ENCODE measurements at regions not wholly inside any gene's neighbourhood (a gene's known extent, or its start where the extent isn't known, plus 50 kb on each side); places are given as distances from the start of the nearest gene placed in this dataset.

DNA sequence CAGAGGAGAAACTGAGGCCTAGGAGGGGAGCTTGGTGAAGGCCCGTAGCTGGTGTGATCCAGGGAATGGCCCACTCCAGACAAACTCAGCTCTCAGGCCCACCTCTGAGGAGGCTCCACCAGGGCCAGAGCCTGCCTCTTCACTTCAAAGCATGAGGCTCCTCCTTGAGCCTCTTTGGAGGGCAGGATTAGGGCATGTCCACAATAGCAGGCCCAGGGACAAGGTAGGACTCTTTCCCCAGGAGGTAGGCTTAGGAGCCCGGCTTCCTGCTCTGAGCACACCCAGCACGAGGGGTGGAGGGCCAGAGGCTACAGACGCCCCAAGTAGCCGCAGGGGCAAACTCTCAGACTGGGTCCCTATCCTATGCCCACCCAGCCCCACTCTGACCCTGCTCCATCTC lies 164.6 kb upstream of the ZMIZ1 start:
- H3K27ac ChIP-seq: no peak overlapping the region
- no peaks in the 10 kb centered on the region for H3K9me3 ChIP-seq (ENCODE audit: low read depth, low read length)
- DNase-seq (ENCODE audit: low read depth, low spot score): no peak
- TF ChIP-seq FOXP2 (optimal IDR thresholded peaks at IDR 0.05; ENCODE audit: control extremely low read depth, extremely low read length, insufficient read depth) (no peak), EZH2 (IDR thresholded peaks at IDR 0.05) (no peak), POLR2AphosphoS5 (IDR thresholded peaks at IDR 0.05; ENCODE audit: borderline replicate concordance, low read depth, low read length) (no peak)
- H3K4me3 ChIP-seq: no peak overlapping the region
- H3K9ac ChIP-seq (ENCODE audit: insufficient read length): no peak overlapping the region
- H3K36me3 ChIP-seq (ENCODE audit: insufficient read depth, low read length): no peaks in the 10 kb centered on the region

- Histone ChIP-seq H3K4me3 (no peak overlapping the region), H3K36me3 (ENCODE audit: insufficient read depth, low read length) (no peaks in the 10 kb centered on the region), H3K9me3 (ENCODE audit: low read depth, low read length) (no peaks in the 10 kb centered on the region), H3K27ac (no peak overlapping the region), H3K9ac (ENCODE audit: insufficient read length) (no peak overlapping the region)
- TF ChIP-seq FOXP2 (optimal IDR thresholded peaks at IDR 0.05; ENCODE audit: control extremely low read depth, extremely low read length, insufficient read depth) (no peak), POLR2AphosphoS5 (IDR thresholded peaks at IDR 0.05; ENCODE audit: borderline replicate concordance, low read depth, low read length) (no peak), EZH2 (IDR thresholded peaks at IDR 0.05) (no peak)
- DNase-seq (ENCODE audit: low read depth, low spot score): no peak
These were observed 163.5 kb upstream of the ZMIZ1 start for GRCh38 chr10:78905015-78905956.

DNA sequence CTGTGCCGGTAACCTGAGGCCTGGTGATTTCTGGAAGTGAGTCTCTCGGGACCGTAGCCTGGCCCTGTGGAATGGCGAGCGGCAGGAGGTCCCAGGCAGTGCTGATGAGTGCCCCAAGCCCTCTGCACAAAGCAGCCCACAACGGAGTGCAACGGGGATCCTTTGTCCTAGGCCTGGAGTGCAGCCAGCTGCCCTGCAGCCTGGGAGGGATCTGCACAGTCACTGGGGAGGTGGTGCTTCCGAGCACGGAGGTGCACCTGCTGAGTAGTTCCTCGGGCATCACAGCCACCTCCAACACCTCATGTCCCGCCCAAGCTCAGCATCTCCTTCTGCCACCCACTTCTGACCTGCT lies 162.8 kb upstream of the ZMIZ1 start:
- DNase-seq (ENCODE audit: low read depth, low spot score): no peak
- H3K9ac ChIP-seq (ENCODE audit: insufficient read length): no peak overlapping the region
- TF ChIP-seq EZH2 (IDR thresholded peaks at IDR 0.05): no peak
- H3K4me3 ChIP-seq: no peak overlapping the region
- no peaks in the 10 kb centered on the region for H3K9me3 ChIP-seq (ENCODE audit: low read depth, low read length)
- H3K27ac ChIP-seq: no peak overlapping the region
- no peaks in the 10 kb centered on the region for H3K36me3 ChIP-seq (ENCODE audit: insufficient read depth, low read length)

GRCh38 chr10:78906734-78907390 lies 161.9 kb upstream of the ZMIZ1 start:
- Histone ChIP-seq H3K9me3 (ENCODE audit: low read depth, low read length) (no peaks in the 10 kb centered on the region), H3K36me3 (ENCODE audit: insufficient read depth, low read length) (no peaks in the 10 kb centered on the region), H3K4me3 (no peak overlapping the region), H3K27ac (no peak overlapping the region), H3K9ac (ENCODE audit: insufficient read length) (no peak overlapping the region)
- no peak for DNase-seq (ENCODE audit: low read depth, low spot score)
- TF ChIP-seq FOXP2 (optimal IDR thresholded peaks at IDR 0.05; ENCODE audit: control extremely low read depth, extremely low read length, insufficient read depth): no peak
- TF ChIP-seq POLR2AphosphoS5 (IDR thresholded peaks at IDR 0.05; ENCODE audit: borderline replicate concordance, low read depth, low read length): no peak
- no peak for TF ChIP-seq EZH2 (IDR thresholded peaks at IDR 0.05)

DNA sequence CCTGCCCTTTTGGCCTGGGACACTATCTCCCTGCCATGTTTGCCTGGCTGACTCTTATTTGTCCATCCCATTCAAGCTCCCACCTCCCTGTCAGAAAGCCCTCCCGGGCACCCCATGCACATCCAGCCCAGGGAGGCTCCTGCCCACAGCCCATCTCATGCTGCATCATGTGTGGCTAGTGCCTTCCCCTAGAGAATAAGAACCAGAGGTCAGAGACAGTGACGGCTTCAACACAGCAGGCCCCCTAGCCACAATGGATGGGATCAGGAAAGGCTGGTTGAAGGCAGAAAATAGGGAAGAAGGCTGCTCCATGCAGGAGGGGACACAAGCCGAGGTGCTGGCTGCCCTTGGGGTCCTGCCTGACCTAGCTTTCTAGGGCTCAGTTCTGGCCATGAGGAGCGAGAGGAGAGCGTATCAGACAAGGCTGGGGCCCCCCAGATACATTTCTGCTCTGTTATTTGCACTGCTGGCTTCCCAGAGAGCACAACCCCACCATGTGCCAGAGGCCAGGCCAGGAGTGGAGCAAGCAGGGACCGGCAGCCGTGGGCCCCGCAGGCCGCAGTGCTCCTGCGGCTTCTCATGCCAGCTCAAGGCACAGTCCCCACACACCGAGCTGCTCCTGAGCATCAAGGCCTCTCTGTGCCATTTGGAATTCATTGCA lies 161.1 kb upstream of the ZMIZ1 start:
- DNase-seq (ENCODE audit: low read depth, low spot score): no peak
- Histone ChIP-seq H3K27ac (no peak overlapping the region), H3K9me3 (ENCODE audit: low read depth, low read length) (no peaks in the 10 kb centered on the region), H3K9ac (ENCODE audit: insufficient read length) (no peak overlapping the region), H3K4me3 (no peak overlapping the region), H3K36me3 (ENCODE audit: insufficient read depth, low read length) (no peaks in the 10 kb centered on the region)
- TF ChIP-seq EZH2 (IDR thresholded peaks at IDR 0.05): no peak
- no peak for TF ChIP-seq POLR2AphosphoS5 (IDR thresholded peaks at IDR 0.05; ENCODE audit: borderline replicate concordance, low read depth, low read length)
- no peak for TF ChIP-seq FOXP2 (optimal IDR thresholded peaks at IDR 0.05; ENCODE audit: control extremely low read depth, extremely low read length, insufficient read depth)

DNA sequence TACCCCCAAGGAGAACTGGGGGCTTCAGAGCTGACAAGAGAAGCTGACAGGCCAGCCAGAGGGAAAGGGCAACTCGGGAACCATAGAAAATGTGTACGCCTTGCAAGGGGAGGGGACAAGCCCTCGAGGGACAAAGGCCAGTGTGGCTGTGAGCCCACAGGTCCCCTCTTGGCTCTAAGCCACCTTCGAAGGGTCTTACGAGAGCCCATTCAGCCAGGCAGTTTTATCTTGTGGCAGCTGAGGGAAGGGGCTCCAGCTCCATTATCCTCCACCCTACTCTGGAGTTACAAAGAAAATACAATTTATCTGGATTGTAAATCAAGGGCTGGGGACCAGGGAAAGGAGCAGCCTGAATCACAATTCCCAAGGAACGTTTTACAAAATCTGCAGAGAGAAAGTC lies 159.5 kb upstream of the ZMIZ1 start:
- H3K27ac ChIP-seq: no peak overlapping the region
- no peaks in the 10 kb centered on the region for H3K9me3 ChIP-seq (ENCODE audit: low read depth, low read length)
- TF ChIP-seq POLR2AphosphoS5 (IDR thresholded peaks at IDR 0.05; ENCODE audit: borderline replicate concordance, low read depth, low read length): no peak
- no peak for TF ChIP-seq FOXP2 (optimal IDR thresholded peaks at IDR 0.05; ENCODE audit: control extremely low read depth, extremely low read length, insufficient read depth)
- no peak for TF ChIP-seq EZH2 (IDR thresholded peaks at IDR 0.05)
- H3K9ac ChIP-seq (ENCODE audit: insufficient read length): no peak overlapping the region
- DNase-seq (ENCODE audit: low read depth, low spot score): no peak
- no peak overlapping the region for H3K4me3 ChIP-seq
- no peaks in the 10 kb centered on the region for H3K36me3 ChIP-seq (ENCODE audit: insufficient read depth, low read length)

DNA sequence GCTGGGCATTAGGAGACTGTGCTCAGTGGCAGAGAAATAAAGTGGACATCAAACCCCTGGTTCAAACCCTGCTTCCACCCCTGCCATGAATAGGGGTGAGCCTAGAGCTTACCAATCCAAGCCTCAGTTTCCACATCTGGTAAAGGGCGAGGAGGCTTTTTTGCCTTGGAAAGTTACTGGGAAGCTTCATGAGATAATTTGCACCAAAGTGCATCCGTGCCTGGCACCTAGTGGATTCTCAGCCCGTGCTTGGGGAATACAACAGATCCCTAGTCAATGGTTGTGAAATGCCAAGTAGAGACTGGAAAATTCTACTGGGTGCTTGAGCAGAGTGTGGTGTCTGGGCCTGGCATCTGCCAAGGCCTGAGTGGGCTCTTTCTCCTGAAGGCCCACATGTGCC lies 158.7 kb upstream of the ZMIZ1 start:
- H3K9me3 ChIP-seq (ENCODE audit: low read depth, low read length): no peaks in the 10 kb centered on the region
- DNase-seq (ENCODE audit: low read depth, low spot score): no peak
- TF ChIP-seq FOXP2 (optimal IDR thresholded peaks at IDR 0.05; ENCODE audit: control extremely low read depth, extremely low read length, insufficient read depth) (no peak), EZH2 (IDR thresholded peaks at IDR 0.05) (no peak), POLR2AphosphoS5 (IDR thresholded peaks at IDR 0.05; ENCODE audit: borderline replicate concordance, low read depth, low read length) (no peak)
- H3K4me3 ChIP-seq: no peak overlapping the region
- no peak overlapping the region for H3K27ac ChIP-seq
- H3K9ac ChIP-seq (ENCODE audit: insufficient read length): no peak overlapping the region
- H3K36me3 ChIP-seq (ENCODE audit: insufficient read depth, low read length): no peaks in the 10 kb centered on the region

DNA sequence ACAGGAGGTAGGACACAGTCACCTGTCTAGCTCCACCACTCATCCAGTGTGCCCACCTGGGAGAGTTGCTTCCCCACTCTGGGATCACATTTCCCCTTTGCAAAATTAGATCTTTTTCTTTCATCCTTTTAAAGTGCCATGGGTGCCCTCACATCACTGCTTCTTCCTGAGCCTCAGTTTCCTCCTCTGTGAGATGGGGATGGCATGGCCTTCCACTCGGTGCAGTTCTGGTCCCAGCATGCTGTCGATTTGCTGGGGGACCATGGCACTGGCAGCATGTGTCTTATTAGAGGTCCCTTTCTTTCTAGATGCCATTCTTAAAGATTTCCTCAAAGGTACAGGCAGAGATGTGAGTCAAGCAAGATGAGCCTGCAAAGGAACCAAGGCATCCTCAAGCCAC lies 158.3 kb upstream of the ZMIZ1 start:
- DNase-seq (ENCODE audit: low read depth, low spot score): no peak
- no peak overlapping the region for H3K27ac ChIP-seq
- no peaks in the 10 kb centered on the region for H3K36me3 ChIP-seq (ENCODE audit: insufficient read depth, low read length)
- no peak for TF ChIP-seq POLR2AphosphoS5 (IDR thresholded peaks at IDR 0.05; ENCODE audit: borderline replicate concordance, low read depth, low read length)
- TF ChIP-seq FOXP2 (optimal IDR thresholded peaks at IDR 0.05; ENCODE audit: control extremely low read depth, extremely low read length, insufficient read depth): no peak
- no peak for TF ChIP-seq EZH2 (IDR thresholded peaks at IDR 0.05)
- H3K9ac ChIP-seq (ENCODE audit: insufficient read length): no peak overlapping the region
- H3K4me3 ChIP-seq: no peak overlapping the region
- no peaks in the 10 kb centered on the region for H3K9me3 ChIP-seq (ENCODE audit: low read depth, low read length)

Data from SK-N-MC (cell line).